MCF 10A (cell line): ENCODE measurements at regions not wholly inside any gene's neighbourhood (a gene's known extent, or its start where the extent isn't known, plus 50 kb on each side); places are given as distances from the start of the nearest gene placed in this dataset.
A peak's percentile ranks its signal among the peaks of the same experiment; 100 is the strongest.

Source experiments
- BruUV-seq: library from RNA; stranded (reverse); fragments of 400-500 nt; replicated peaks from 2 replicates; lab custom pipeline; 2021; lab: Mats Ljungman, UMichigan
- CTCF ChIA-PET: fragments of 300-600 bp; sonication (Branson Sonifier 250); formaldehyde crosslinking; extraction: SDS; loops from one replicate; lab custom pipeline; 2021; ENCODE audit warnings: antibody characterized with exemption, inconsistent platforms; lab: Yijun Ruan, JAX
- POLR2A ChIA-PET: fragments of 300-600, 350-650 bp; sonication (Branson Sonifier 250); formaldehyde crosslinking; extraction: SDS; loops from one replicate; lab custom pipeline; 2020; ENCODE audit warnings: antibody characterized with exemption, inconsistent platforms; lab: Yijun Ruan, JAX
- DNase-seq: peaks from one replicate; pipeline ENCODE4 v3.0.0-alpha.2; 2018; ENCODE audit not compliant: unreplicated experiment
- H3K27ac Mint-ChIP-seq: one replicate; pipeline ENCODE4 v1.8.0; 2022; ENCODE audit warnings: mild to moderate bottlenecking, low read depth, mixed read lengths; ENCODE audit not compliant: unreplicated experiment
- H3K27me3 Mint-ChIP-seq: one replicate; pipeline ENCODE4 v1.8.0; 2022; ENCODE audit warnings: mixed read lengths; ENCODE audit not compliant: insufficient read depth, unreplicated experiment
- H3K36me3 Mint-ChIP-seq: one replicate; pipeline ENCODE4 v1.8.0; 2022; ENCODE audit warnings: mild to moderate bottlenecking, moderate library complexity, mixed read lengths; ENCODE audit not compliant: insufficient read depth, unreplicated experiment
- H3K4me1 Mint-ChIP-seq: one replicate; pipeline ENCODE4 v1.8.0; 2022; ENCODE audit warnings: mixed read lengths; ENCODE audit not compliant: insufficient read depth, unreplicated experiment
- H3K4me3 Mint-ChIP-seq: one replicate; pipeline ENCODE4 v1.8.0; 2022; ENCODE audit warnings: mild to moderate bottlenecking, moderate library complexity, mixed read lengths; ENCODE audit not compliant: unreplicated experiment
- H3K9me3 Mint-ChIP-seq: one replicate; pipeline ENCODE4 v1.8.0; 2022; ENCODE audit warnings: mixed read lengths; ENCODE audit not compliant: unreplicated experiment
- CTCF ChIP-seq: fragments of 200-600 bp; IDR thresholded peaks from one replicate; pipeline ENCODE4 v1.8.0; 2022; ENCODE audit warnings: antibody characterized with exemption, mild to moderate bottlenecking; ENCODE audit not compliant: unreplicated experiment
- intact Hi-C: fragments of 100-400 bp; cut with micrococcal nuclease; formaldehyde crosslinking; loops from 2 replicates; pipeline ENCODE4 v1.14.1; 2022

GRCh38 chr14:97970222-97970621 is 1173.0 kb downstream of the VRK1 start:
- no peak for DNase-seq
- H3K4me1 Mint-ChIP-seq, result no peaks in the 10 kb centered on the region
- H3K36me3 Mint-ChIP-seq, result no peaks in the 10 kb centered on the region
- TF ChIP-seq CTCF, result no peak
- ChIA-PET CTCF (no interaction called here), POLR2A (no interaction called here)
- no peak overlapping the region for H3K4me3 Mint-ChIP-seq
- BruUV-seq, result no TSS peak
- no peaks in the 10 kb centered on the region for H3K9me3 Mint-ChIP-seq
- intact Hi-C loops, result loop anchor here (10.0 kb wide), 1 partner anchor 1445 kb away; no protein-coding TSS in a partner anchor
- no peak overlapping the region for H3K27ac Mint-ChIP-seq
- H3K27me3 Mint-ChIP-seq, result no peaks in the 10 kb centered on the region

- H3K9me3 Mint-ChIP-seq, result no peaks in the 10 kb centered on the region
- no peak for TF ChIP-seq CTCF
- no peak overlapping the region for H3K27ac Mint-ChIP-seq
- H3K4me1 Mint-ChIP-seq, result peaks cover 31% of the 10 kb centered on the region
- CTCF ChIA-PET, result no interaction called here
- no TSS peak for BruUV-seq
- peaks cover 6% of the 10 kb centered on the region for H3K36me3 Mint-ChIP-seq
- H3K27me3 Mint-ChIP-seq, result no peaks in the 10 kb centered on the region
- no peak for DNase-seq
- intact Hi-C loops, result loop anchor here (5.0 to 10.0 kb wide), 4 partner anchors 162 to 1440 kb away; no protein-coding TSS in a partner anchor
- no peak overlapping the region for H3K4me3 Mint-ChIP-seq
- POLR2A ChIA-PET, result no interaction called here
Observed at GRCh38 chr14:97975216-97975615, 1178.0 kb downstream of the VRK1 start.

- no TSS peak for BruUV-seq
- H3K36me3 Mint-ChIP-seq, result peaks cover 6% of the 10 kb centered on the region
- H3K27me3 Mint-ChIP-seq, result no peaks in the 10 kb centered on the region
- no peaks in the 10 kb centered on the region for H3K9me3 Mint-ChIP-seq
- peak overlapping the region; percentile 75 for H3K27ac Mint-ChIP-seq
- no peak for DNase-seq
- POLR2A ChIA-PET, result interaction anchor here (0.8 to 3.4 kb wide), 3 partner anchors 9 to 97 kb away, joined by 4 to 16 read pairs (median 6); no protein-coding TSS in a partner anchor
- intact Hi-C loops, result loop anchor here (5.0 to 10.0 kb wide), 4 partner anchors 161 to 1439 kb away; no protein-coding TSS in a partner anchor
- peak overlapping the region; percentile 28 for H3K4me3 Mint-ChIP-seq
- CTCF ChIA-PET, result interaction anchor here (0.6 to 3.3 kb wide), 2 partner anchors 812 to 1291 kb away, joined by 3 to 35 read pairs; no protein-coding TSS in a partner anchor
- H3K4me1 Mint-ChIP-seq, result peaks cover 31% of the 10 kb centered on the region
- TF ChIP-seq CTCF, result no peak
Observed at GRCh38 chr14:97975962-97976361, 1178.8 kb downstream of the VRK1 start.

- Mint-ChIP-seq H3K4me1 (peaks cover 31% of the 10 kb centered on the region), H3K4me3 (peak overlapping the region; percentile 68), H3K27ac (peak overlapping the region; percentile 75), H3K27me3 (no peaks in the 10 kb centered on the region), H3K9me3 (no peaks in the 10 kb centered on the region), H3K36me3 (peaks cover 6% of the 10 kb centered on the region)
- no peak for TF ChIP-seq CTCF
- intact Hi-C loops, result loop anchor here (5.0 to 10.0 kb wide), 4 partner anchors 160 to 1438 kb away; no protein-coding TSS in a partner anchor
- BruUV-seq, result no TSS peak
- ChIA-PET CTCF (interaction anchor here (0.6 to 3.3 kb wide), 5 partner anchors 14 to 1290 kb away, joined by 3 to 35 read pairs (median 3); no protein-coding TSS in a partner anchor), POLR2A (interaction anchor here (0.6 to 3.4 kb wide), 11 partner anchors 10 to 976 kb away, joined by 3 to 23 read pairs (median 4); no protein-coding TSS in a partner anchor)
- peak; percentile 16 for DNase-seq
Observed at GRCh38 chr14:97976861-97977260, 1179.7 kb downstream of the VRK1 start.
